ENCODE measurements at regions not wholly inside any gene's neighbourhood (a gene's known extent, or its start where the extent isn't known, plus 50 kb on each side); places are given as distances from the start of the nearest gene placed in this dataset.

GRCh38 chr16:5381481-5381880, 283.9 kb upstream of the EEF2KMT start:
- TF ChIP-seq ZNF274 (IDR thresholded peaks at IDR 0.05; ENCODE audit: low read depth, low read length) (no peak), YY1 (IDR thresholded peaks at IDR 0.05; ENCODE audit: insufficient read depth, insufficient read length) (no peak), SUZ12 (IDR thresholded peaks at IDR 0.05; ENCODE audit: extremely low read depth, insufficient read depth, insufficient read length) (no peak)
